Astrocyte (in vitro differentiated cells and primary cell): ENCODE measurements at regions not wholly inside any gene's neighbourhood (a gene's known extent, or its start where the extent isn't known, plus 50 kb on each side); places are given as distances from the start of the nearest gene placed in this dataset.

Experiments
- EZH2 ChIP-seq: IDR thresholded peaks from 2 replicates; pipeline ENCODE4 v1.6.1; 2012; ENCODE audit warnings: mild to moderate bottlenecking, low read length, inconsistent platforms; ENCODE audit not compliant: insufficient read depth
- TF ChIP-seq, protein P1 (sequence below): IDR thresholded peaks from 2 replicates; pipeline ENCODE4 v1.5.1; 2011; ENCODE audit warnings: low read depth, mild to moderate bottlenecking, inconsistent platforms, low read length, moderate library complexity; ENCODE audit not compliant: insufficient read depth

DNA sequence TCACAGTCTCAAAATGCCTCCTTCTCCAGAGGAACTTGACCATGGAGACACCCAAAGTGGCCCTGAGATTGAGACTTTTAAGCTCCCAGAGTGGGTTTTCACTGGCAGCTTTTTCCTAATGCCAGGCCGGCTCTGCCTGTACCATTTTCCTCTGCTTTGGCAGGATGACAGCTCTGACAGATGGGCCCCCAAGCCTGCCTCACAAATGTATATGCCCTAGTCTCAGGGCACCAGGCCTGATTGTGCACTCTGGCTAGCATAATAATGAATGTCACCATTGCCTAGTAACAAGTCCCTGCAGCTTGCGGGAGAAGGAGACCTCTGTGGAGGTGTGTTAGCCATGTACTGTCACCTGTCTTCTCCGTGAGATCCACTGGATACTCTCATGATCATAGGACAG is 772.8 kb upstream of the TSPY4 start:
- TF ChIP-seq, protein P1, sequence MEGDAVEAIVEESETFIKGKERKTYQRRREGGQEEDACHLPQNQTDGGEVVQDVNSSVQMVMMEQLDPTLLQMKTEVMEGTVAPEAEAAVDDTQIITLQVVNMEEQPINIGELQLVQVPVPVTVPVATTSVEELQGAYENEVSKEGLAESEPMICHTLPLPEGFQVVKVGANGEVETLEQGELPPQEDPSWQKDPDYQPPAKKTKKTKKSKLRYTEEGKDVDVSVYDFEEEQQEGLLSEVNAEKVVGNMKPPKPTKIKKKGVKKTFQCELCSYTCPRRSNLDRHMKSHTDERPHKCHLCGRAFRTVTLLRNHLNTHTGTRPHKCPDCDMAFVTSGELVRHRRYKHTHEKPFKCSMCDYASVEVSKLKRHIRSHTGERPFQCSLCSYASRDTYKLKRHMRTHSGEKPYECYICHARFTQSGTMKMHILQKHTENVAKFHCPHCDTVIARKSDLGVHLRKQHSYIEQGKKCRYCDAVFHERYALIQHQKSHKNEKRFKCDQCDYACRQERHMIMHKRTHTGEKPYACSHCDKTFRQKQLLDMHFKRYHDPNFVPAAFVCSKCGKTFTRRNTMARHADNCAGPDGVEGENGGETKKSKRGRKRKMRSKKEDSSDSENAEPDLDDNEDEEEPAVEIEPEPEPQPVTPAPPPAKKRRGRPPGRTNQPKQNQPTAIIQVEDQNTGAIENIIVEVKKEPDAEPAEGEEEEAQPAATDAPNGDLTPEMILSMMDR, result no peak
- no peak for TF ChIP-seq EZH2
